Glutamatergic neuron (in vitro differentiated cells): ENCODE measurements at regions not wholly inside any gene's neighbourhood (a gene's known extent, or its start where the extent isn't known, plus 50 kb on each side); places are given as distances from the start of the nearest gene placed in this dataset.

Source experiments
- DNase-seq: peaks from one replicate; pipeline ENCODE4 v3.0.0; 2022
- H3K27ac Mint-ChIP-seq: one replicate; pipeline ENCODE4 v1.8.0; 2020; ENCODE audit warnings: mild to moderate bottlenecking, mixed read lengths, inconsistent platforms; ENCODE audit not compliant: unreplicated experiment
- H3K27me3 Mint-ChIP-seq: one replicate; pipeline ENCODE4 v1.8.0; 2020; ENCODE audit warnings: mild to moderate bottlenecking, moderate library complexity, mixed read lengths, inconsistent platforms; ENCODE audit not compliant: unreplicated experiment
- H3K36me3 Mint-ChIP-seq: one replicate; pipeline ENCODE4 v1.8.0; 2020; ENCODE audit warnings: mild to moderate bottlenecking, mixed read lengths, inconsistent platforms; ENCODE audit not compliant: unreplicated experiment
- H3K4me1 Mint-ChIP-seq: one replicate; pipeline ENCODE4 v1.8.0; 2020; ENCODE audit warnings: mild to moderate bottlenecking, low read depth, mixed read lengths, inconsistent platforms; ENCODE audit not compliant: unreplicated experiment
- H3K4me3 Mint-ChIP-seq: one replicate; pipeline ENCODE4 v1.8.0; 2020; ENCODE audit warnings: mild to moderate bottlenecking, mixed read lengths, inconsistent platforms; ENCODE audit not compliant: unreplicated experiment
- H3K9me3 Mint-ChIP-seq: one replicate; pipeline ENCODE4 v1.8.0; 2020; ENCODE audit warnings: mild to moderate bottlenecking, moderate library complexity, mixed read lengths, inconsistent platforms; ENCODE audit not compliant: unreplicated experiment
- CTCF ChIP-seq: fragments of 200-600 bp; sonication (generic); IDR thresholded peaks from one replicate; pipeline ENCODE4 v1.5.0; 2021; ENCODE audit not compliant: partially characterized antibody, unreplicated experiment

GRCh38 chr2:36006444-36006843, 349.1 kb upstream of the CRIM1 start:
- no peak overlapping the region for H3K4me3 Mint-ChIP-seq
- no peak for TF ChIP-seq CTCF
- DNase-seq: no peak
- H3K27me3 Mint-ChIP-seq: no peaks in the 10 kb centered on the region
- no peak overlapping the region for H3K27ac Mint-ChIP-seq
- H3K36me3 Mint-ChIP-seq: no peaks in the 10 kb centered on the region
- no peaks in the 10 kb centered on the region for H3K9me3 Mint-ChIP-seq
- H3K4me1 Mint-ChIP-seq: peaks cover 2% of the 10 kb centered on the region

GRCh38 chr2:36002941-36003340, 352.6 kb upstream of the CRIM1 start:
- no peak for DNase-seq
- Mint-ChIP-seq H3K4me1 (peaks cover 11% of the 10 kb centered on the region), H3K27me3 (peaks cover 4% of the 10 kb centered on the region), H3K9me3 (no peaks in the 10 kb centered on the region), H3K36me3 (no peaks in the 10 kb centered on the region), H3K4me3 (no peak overlapping the region), H3K27ac (no peak overlapping the region)
- no peak for TF ChIP-seq CTCF

- H3K4me1 Mint-ChIP-seq: peaks cover 16% of the 10 kb centered on the region
- peaks cover 4% of the 10 kb centered on the region for H3K27me3 Mint-ChIP-seq
- H3K9me3 Mint-ChIP-seq: no peaks in the 10 kb centered on the region
- DNase-seq: no peak
- H3K4me3 Mint-ChIP-seq: no peak overlapping the region
- no peak for TF ChIP-seq CTCF
- H3K36me3 Mint-ChIP-seq: no peaks in the 10 kb centered on the region
- H3K27ac Mint-ChIP-seq: no peak overlapping the region
Measured at GRCh38 chr2:35997488-35997887, 358.1 kb upstream of the CRIM1 start.

GRCh38 chr2:35989503-35989902, 366.1 kb upstream of the CRIM1 start:
- Mint-ChIP-seq H3K4me1 (no peaks in the 10 kb centered on the region), H3K27ac (no peak overlapping the region), H3K27me3 (no peaks in the 10 kb centered on the region), H3K4me3 (no peak overlapping the region), H3K9me3 (no peaks in the 10 kb centered on the region), H3K36me3 (peaks cover 4% of the 10 kb centered on the region)
- no peak for TF ChIP-seq CTCF
- DNase-seq: no peak

GRCh38 chr2:35989040-35989439, 366.5 kb upstream of the CRIM1 start:
- H3K36me3 Mint-ChIP-seq: peaks cover 4% of the 10 kb centered on the region
- H3K27me3 Mint-ChIP-seq: no peaks in the 10 kb centered on the region
- H3K27ac Mint-ChIP-seq: no peak overlapping the region
- no peak for TF ChIP-seq CTCF
- no peak overlapping the region for H3K4me3 Mint-ChIP-seq
- no peak for DNase-seq
- H3K4me1 Mint-ChIP-seq: no peaks in the 10 kb centered on the region
- H3K9me3 Mint-ChIP-seq: no peaks in the 10 kb centered on the region
